HCT116 (cell line): ENCODE measurements at regions not wholly inside any gene's neighbourhood (a gene's known extent, or its start where the extent isn't known, plus 50 kb on each side); places are given as distances from the start of the nearest gene placed in this dataset.

Experiments
- ATAC-seq: fragments of 200-7000 bp; cut with Tn5 transposase; 2 replicates; pipeline ENCODE4 v1.9.1; 2020; ENCODE audit warnings: mild to moderate bottlenecking, moderate library complexity
- BruUV-seq: library from RNA; stranded (reverse); fragments of 400-500 nt; replicated peaks from 2 replicates; lab custom pipeline; 2021; lab: Mats Ljungman, UMichigan
- CTCF ChIA-PET: fragments of 300-600 bp; sonication (Branson Sonifier 250); formaldehyde crosslinking; loops from one replicate; lab custom pipeline; 2021; ENCODE audit warnings: antibody characterized with exemption; lab: Charles Lee
- POLR2A ChIA-PET: fragments of 300-600, 350-600 bp; sonication (Branson Sonifier 250); formaldehyde crosslinking; loops from one replicate; lab custom pipeline; 2021; ENCODE audit warnings: antibody characterized with exemption; lab: Charles Lee
- RAD21 ChIA-PET, 2 experiments: fragments of 300-600 bp; sonication (Branson Sonifier 250); formaldehyde crosslinking; loops; one replicate each; lab custom pipeline; 2023; ENCODE audit warnings: low total read pairs in 2 of 2; ENCODE audit not compliant: uncharacterized antibody in 2 of 2, unreplicated experiment in 2 of 2, low non-redundant PET in 1 of 2; lab: Charles Lee
- DNase-seq: peaks from one replicate; pipeline ENCODE4 v3.0.0-alpha.2; 2010; ENCODE audit warnings: low read depth, low spot score
- H2AFZ ChIP-seq: fragments of 200-600 bp; shearing (Covaris generic), sonication (generic); 2 replicates; pipeline ENCODE4 v1.6.1; 2017; ENCODE audit warnings: low read depth, mixed run types, mixed read lengths, antibody characterized with exemption, low read length; ENCODE audit not compliant: poor library complexity, severe bottlenecking
- H3K27ac ChIP-seq: 2 replicates; pipeline ENCODE4 v1.5.1; 2012; ENCODE audit warnings: low read depth, low read length
- H3K27me3 ChIP-seq: fragments of 200-600 bp; sonication (generic); 2 replicates; pipeline ENCODE4 v1.6.1; 2016; ENCODE audit warnings: mixed run types, low read length, mixed read lengths; ENCODE audit not compliant: insufficient read depth
- H3K36me3 ChIP-seq, 2 experiments: fragments of 200-500 bp in 1 of 2; fragments of 200-600 bp in 1 of 2; sonication (Bioruptor generic) in 1 of 2; sonication (generic) in 1 of 2; 2 replicates each; pipeline versions ENCODE4 v1.5.1 to v1.6.1; 2014 to 2016; ENCODE audit warnings: low read length in 2 of 2, inconsistent platforms in 1 of 2, mixed read lengths in 1 of 2, mixed run types in 1 of 2; ENCODE audit not compliant: insufficient read depth in 2 of 2, control insufficient read depth in 1 of 2
- H3K4me1 ChIP-seq, 2 experiments: fragments of 200-600 bp in 1 of 2; sonication (generic) in 1 of 2; 2 replicates each; pipeline versions ENCODE4 v1.5.1 to v1.6.1; 2012 to 2017; ENCODE audit warnings: low read length in 2 of 2, inconsistent platforms in 1 of 2, mild to moderate bottlenecking in 1 of 2, mixed read lengths in 1 of 2, mixed run types in 1 of 2, moderate library complexity in 1 of 2; ENCODE audit not compliant: insufficient read depth in 2 of 2, control insufficient read depth in 1 of 2
- H3K4me2 ChIP-seq: fragments of 200-600 bp; sonication (generic); 2 replicates; pipeline ENCODE4 v1.6.1; 2017; ENCODE audit warnings: mixed run types, low read length, mixed read lengths
- H3K4me3 ChIP-seq, 2 experiments: fragments of 200-600 bp in 1 of 2; sonication (generic) in 1 of 2; replicated peaks in 1 of 2; 2 replicates each; pipeline ENCODE4 v1.5.1; 2011 to 2016; ENCODE audit warnings: low read length in 2 of 2, control low read depth in 1 of 2, low read depth in 1 of 2, mild to moderate bottlenecking in 1 of 2, mixed read lengths in 1 of 2, mixed run types in 1 of 2
- H3K79me2 ChIP-seq: fragments of 200-600 bp; sonication (generic); 2 replicates; pipeline ENCODE4 v1.6.1; 2017; ENCODE audit warnings: mild to moderate bottlenecking, mixed run types, low read length, moderate library complexity, mixed read lengths; ENCODE audit not compliant: insufficient read depth
- H3K9ac ChIP-seq: fragments of 200-600 bp; sonication (generic); 2 replicates; pipeline ENCODE4 v1.6.1; 2016; ENCODE audit warnings: low read length, mixed read lengths
- H3K9me2 ChIP-seq: fragments of 200-600 bp; sonication (generic), shearing (Covaris generic); 2 replicates; pipeline ENCODE4 v1.6.1; 2017; ENCODE audit warnings: mixed run types, mild to moderate bottlenecking, moderate library complexity; ENCODE audit not compliant: insufficient read depth
- H3K9me3 ChIP-seq, 2 experiments: fragments of 200-500 bp in 1 of 2; fragments of 200-600 bp in 1 of 2; sonication (Bioruptor generic) in 1 of 2; sonication (generic) in 1 of 2; 2 replicates each; pipeline ENCODE4 v1.6.1; 2014 to 2017; ENCODE audit warnings: low read length in 2 of 2, mixed read lengths in 2 of 2, inconsistent platforms in 1 of 2, low read depth in 1 of 2, mild to moderate bottlenecking in 1 of 2, mixed run types in 1 of 2, moderate library complexity in 1 of 2; ENCODE audit not compliant: control insufficient read depth in 1 of 2, insufficient read depth in 1 of 2
- H4K20me1 ChIP-seq: fragments of 200-600 bp; sonication (generic), shearing (Covaris generic); 2 replicates; pipeline ENCODE4 v1.6.1; 2017; ENCODE audit warnings: mixed run types, mild to moderate bottlenecking, moderate library complexity; ENCODE audit not compliant: insufficient read depth
- EZH2 ChIP-seq: fragments of 200-600 bp; sonication (generic); IDR thresholded peaks from 2 replicates; pipeline ENCODE4 v1.6.1; 2017; ENCODE audit warnings: antibody characterized with exemption, mixed run types
- EZH2phosphoT487 ChIP-seq: fragments of 200-600 bp; IDR thresholded peaks from 2 replicates; pipeline ENCODE4 v1.6.1; 2018; ENCODE audit warnings: antibody characterized with exemption, borderline replicate concordance
- POLR2AphosphoS5 ChIP-seq: IDR thresholded peaks from 2 replicates; pipeline ENCODE4 v1.6.1; 2011; ENCODE audit warnings: mild to moderate bottlenecking, low read depth, low read length, moderate library complexity
- SP1 ChIP-seq: IDR thresholded peaks from 2 replicates; pipeline ENCODE4 v1.6.1; 2012; ENCODE audit warnings: low read depth
- TCF7L2 ChIP-seq: IDR thresholded peaks from 2 replicates; pipeline ENCODE4 v1.7.0; 2011; ENCODE audit warnings: borderline replicate concordance, inconsistent platforms; ENCODE audit not compliant: insufficient read depth, insufficient read length; ENCODE audit errors: extremely low read depth
- ZFX ChIP-seq: fragments of 450-650 bp; IDR thresholded peaks from 2 replicates; pipeline ENCODE4 v1.6.1; 2017
- intact Hi-C: fragments of 100-400 bp; cut with micrococcal nuclease; formaldehyde crosslinking; loops from 2 replicates; pipeline ENCODE4 v1.10.0; 2022
- TF ChIP-seq, protein P1 (sequence below): IDR thresholded peaks from 2 replicates; pipeline ENCODE4 v1.6.1; 2012; ENCODE audit warnings: low read depth
- TF ChIP-seq, protein P2 (sequence below), 3 experiments: fragments of 200-600 bp in 1 of 3; sonication (generic) in 1 of 3; IDR thresholded peaks in 2 of 3; conservative IDR thresholded peaks in 1 of 3; 2 replicates each; pipeline ENCODE4 v1.5.1; 2012 to 2017; ENCODE audit warnings: low read depth in 2 of 3, low read length in 2 of 3, antibody characterized with exemption in 1 of 3, borderline replicate concordance in 1 of 3, control low read depth in 1 of 3, mild to moderate bottlenecking in 1 of 3, mixed read lengths in 1 of 3, mixed run types in 1 of 3, moderate library complexity in 1 of 3; ENCODE audit not compliant: insufficient read depth in 1 of 3

GRCh38 chr1:82598337-82598736 lies 797.6 kb downstream of the ADGRL2 start:
- CTCF ChIA-PET, result no interaction called here
- no peak overlapping the region for H3K4me2 ChIP-seq
- intact Hi-C loops, result no loop called here
- no peaks in the 10 kb centered on the region for H3K79me2 ChIP-seq
- POLR2A ChIA-PET, result no interaction called here
- no peak overlapping the region for H2AFZ ChIP-seq
- H3K9me3 ChIP-seq, result peaks cover 0 to 3% of the 10 kb centered on the region in 2 experiments; a peak in 1 of 4 replicates
- no peak overlapping the region for H3K9ac ChIP-seq
- RAD21 ChIA-PET, result no interaction called here
- no peak overlapping the region for H3K4me3 ChIP-seq
- H3K9me2 ChIP-seq, result no peaks in the 10 kb centered on the region
- ATAC-seq (no peak), DNase-seq (no peak)
- no peaks in the 10 kb centered on the region for H3K27me3 ChIP-seq
- H3K27ac ChIP-seq, result no peak overlapping the region
- no peak for TF ChIP-seq ZFX
- TF ChIP-seq TCF7L2, result no peak
- no peak for TF ChIP-seq POLR2AphosphoS5
- TF ChIP-seq, protein P1, sequence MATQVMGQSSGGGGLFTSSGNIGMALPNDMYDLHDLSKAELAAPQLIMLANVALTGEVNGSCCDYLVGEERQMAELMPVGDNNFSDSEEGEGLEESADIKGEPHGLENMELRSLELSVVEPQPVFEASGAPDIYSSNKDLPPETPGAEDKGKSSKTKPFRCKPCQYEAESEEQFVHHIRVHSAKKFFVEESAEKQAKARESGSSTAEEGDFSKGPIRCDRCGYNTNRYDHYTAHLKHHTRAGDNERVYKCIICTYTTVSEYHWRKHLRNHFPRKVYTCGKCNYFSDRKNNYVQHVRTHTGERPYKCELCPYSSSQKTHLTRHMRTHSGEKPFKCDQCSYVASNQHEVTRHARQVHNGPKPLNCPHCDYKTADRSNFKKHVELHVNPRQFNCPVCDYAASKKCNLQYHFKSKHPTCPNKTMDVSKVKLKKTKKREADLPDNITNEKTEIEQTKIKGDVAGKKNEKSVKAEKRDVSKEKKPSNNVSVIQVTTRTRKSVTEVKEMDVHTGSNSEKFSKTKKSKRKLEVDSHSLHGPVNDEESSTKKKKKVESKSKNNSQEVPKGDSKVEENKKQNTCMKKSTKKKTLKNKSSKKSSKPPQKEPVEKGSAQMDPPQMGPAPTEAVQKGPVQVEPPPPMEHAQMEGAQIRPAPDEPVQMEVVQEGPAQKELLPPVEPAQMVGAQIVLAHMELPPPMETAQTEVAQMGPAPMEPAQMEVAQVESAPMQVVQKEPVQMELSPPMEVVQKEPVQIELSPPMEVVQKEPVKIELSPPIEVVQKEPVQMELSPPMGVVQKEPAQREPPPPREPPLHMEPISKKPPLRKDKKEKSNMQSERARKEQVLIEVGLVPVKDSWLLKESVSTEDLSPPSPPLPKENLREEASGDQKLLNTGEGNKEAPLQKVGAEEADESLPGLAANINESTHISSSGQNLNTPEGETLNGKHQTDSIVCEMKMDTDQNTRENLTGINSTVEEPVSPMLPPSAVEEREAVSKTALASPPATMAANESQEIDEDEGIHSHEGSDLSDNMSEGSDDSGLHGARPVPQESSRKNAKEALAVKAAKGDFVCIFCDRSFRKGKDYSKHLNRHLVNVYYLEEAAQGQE, result no peak
- TF ChIP-seq SP1, result no peak
- TF ChIP-seq EZH2phosphoT487, result no peak
- TF ChIP-seq, protein P2, sequence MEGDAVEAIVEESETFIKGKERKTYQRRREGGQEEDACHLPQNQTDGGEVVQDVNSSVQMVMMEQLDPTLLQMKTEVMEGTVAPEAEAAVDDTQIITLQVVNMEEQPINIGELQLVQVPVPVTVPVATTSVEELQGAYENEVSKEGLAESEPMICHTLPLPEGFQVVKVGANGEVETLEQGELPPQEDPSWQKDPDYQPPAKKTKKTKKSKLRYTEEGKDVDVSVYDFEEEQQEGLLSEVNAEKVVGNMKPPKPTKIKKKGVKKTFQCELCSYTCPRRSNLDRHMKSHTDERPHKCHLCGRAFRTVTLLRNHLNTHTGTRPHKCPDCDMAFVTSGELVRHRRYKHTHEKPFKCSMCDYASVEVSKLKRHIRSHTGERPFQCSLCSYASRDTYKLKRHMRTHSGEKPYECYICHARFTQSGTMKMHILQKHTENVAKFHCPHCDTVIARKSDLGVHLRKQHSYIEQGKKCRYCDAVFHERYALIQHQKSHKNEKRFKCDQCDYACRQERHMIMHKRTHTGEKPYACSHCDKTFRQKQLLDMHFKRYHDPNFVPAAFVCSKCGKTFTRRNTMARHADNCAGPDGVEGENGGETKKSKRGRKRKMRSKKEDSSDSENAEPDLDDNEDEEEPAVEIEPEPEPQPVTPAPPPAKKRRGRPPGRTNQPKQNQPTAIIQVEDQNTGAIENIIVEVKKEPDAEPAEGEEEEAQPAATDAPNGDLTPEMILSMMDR (IDR thresholded peaks at IDR 0.05 in 2 of 3, conservative IDR thresholded peaks at IDR 0.05 in 1 of 3; ENCODE audit: borderline replicate concordance in 1 of 3, insufficient read depth in 1 of 3, low read depth in 2 of 3, low read length in 2 of 3), result no peak
- TF ChIP-seq EZH2, result no peak
- no peaks in the 10 kb centered on the region for H4K20me1 ChIP-seq
- BruUV-seq, result no TSS peak
- H3K36me3 ChIP-seq, result no peaks in the 10 kb centered on the region
- H3K4me1 ChIP-seq, result no peaks in the 10 kb centered on the region
